ENCODE measurements at regions not wholly inside any gene's neighbourhood (a gene's known extent, or its start where the extent isn't known, plus 50 kb on each side); places are given as distances from the start of the nearest gene placed in this dataset.
"Not testable (repeated sequence)": the region's sequence is repeated elsewhere in the genome, so short reads cannot be mapped to it uniquely, and the experiment has no call there.

DNA sequence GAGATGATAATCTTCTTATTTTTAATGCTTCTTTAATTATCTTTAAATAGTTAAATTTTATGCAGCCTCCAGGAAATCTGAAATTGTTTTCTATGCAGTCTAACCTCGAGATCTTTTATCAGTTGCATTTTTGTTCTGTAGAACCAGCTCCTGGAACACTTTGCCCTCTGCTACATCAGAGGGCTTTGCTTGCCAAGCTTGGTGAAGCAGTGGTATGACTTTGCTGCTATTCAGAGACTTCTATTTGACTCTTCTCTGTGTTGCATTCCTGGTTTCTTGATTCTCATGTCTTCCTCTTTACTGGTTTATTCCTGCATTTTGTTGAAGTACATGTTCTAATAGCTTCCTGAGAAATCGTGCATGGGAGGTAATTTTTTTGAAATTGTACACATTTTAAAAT lies 163.7 kb upstream of the TMEM229A start:
- 58% methylated on average over 2 of the region's 2 CpGs for WGBS
- Histone ChIP-seq H3K9me3 (ENCODE audit: control insufficient read depth in 2 of 2, insufficient read depth in 1 of 2, low read length in 1 of 2) (no peaks in the 10 kb centered on the region), H3K27ac (ENCODE audit: low read depth in 1 of 2, low read length in 1 of 2) (no peak overlapping the region), H3K4me3 (ENCODE audit: low read length in 2 of 2) (no peak overlapping the region), H3K4me1 (ENCODE audit: control insufficient read depth in 2 of 2, insufficient read depth in 2 of 2, low read length in 2 of 2) (no peaks in the 10 kb centered on the region), H3K36me3 (ENCODE audit: control insufficient read depth in 2 of 2, insufficient read depth in 2 of 2, low read length in 1 of 2) (no peaks in the 10 kb centered on the region), H3K27me3 (ENCODE audit: control insufficient read depth in 2 of 2, insufficient read depth in 1 of 2, low read length in 1 of 2) (no peaks in the 10 kb centered on the region)
- no peak for DNase-seq (ENCODE audit: low read depth in 6 of 9, low spot score in 9 of 9)

DNA sequence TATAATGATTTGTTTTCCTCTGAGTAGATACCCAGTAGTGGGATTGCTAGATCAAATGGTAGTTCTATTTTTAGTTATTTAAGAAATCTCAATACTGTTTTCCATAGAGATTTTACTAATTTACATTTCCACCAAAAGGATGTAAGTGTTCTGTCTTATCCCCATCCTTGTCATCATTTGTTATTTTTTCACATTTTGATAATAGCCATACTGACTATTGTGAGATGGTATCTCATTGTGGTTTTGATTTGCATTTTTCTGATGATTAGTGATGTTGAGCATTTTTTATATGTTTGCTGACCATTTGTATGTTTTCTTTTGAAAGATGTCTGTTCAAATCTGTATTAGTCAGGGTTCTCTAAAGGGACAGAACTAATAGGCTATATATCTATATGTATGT lies 160.0 kb upstream of the TMEM229A start:
- Histone ChIP-seq H3K4me1 (ENCODE audit: control insufficient read depth in 2 of 2, insufficient read depth in 2 of 2, low read length in 2 of 2) (no peaks in the 10 kb centered on the region), H3K9me3 (ENCODE audit: control insufficient read depth in 2 of 2, insufficient read depth in 1 of 2, low read length in 1 of 2) (no peaks in the 10 kb centered on the region), H3K27me3 (ENCODE audit: control insufficient read depth in 2 of 2, insufficient read depth in 1 of 2, low read length in 1 of 2) (no peaks in the 10 kb centered on the region), H3K27ac (ENCODE audit: low read depth in 1 of 2, low read length in 1 of 2) (no peak overlapping the region), H3K4me3 (ENCODE audit: low read length in 2 of 2) (no peak overlapping the region), H3K36me3 (ENCODE audit: control insufficient read depth in 2 of 2, insufficient read depth in 2 of 2, low read length in 1 of 2) (no peaks in the 10 kb centered on the region)
- no peak for DNase-seq (ENCODE audit: low read depth in 6 of 9, low spot score in 9 of 9)

DNA sequence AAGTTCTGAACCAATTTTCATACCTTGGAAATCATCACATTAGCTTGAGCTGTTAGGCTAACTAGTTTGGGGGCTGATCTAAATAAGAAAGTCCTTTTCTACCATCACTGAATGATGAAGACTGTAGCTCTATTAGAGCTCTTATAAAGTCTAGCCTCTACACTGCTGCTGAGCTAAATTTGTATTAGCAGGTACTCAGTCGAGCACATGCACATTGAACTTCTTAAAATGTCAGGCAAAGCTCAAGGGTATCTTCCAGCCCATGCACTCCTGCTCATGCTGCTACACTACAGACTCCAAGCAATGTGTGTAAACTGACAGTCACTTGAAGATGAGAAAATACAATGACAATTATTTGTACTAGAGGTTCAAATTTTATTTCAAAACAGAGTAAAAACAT lies 158.8 kb upstream of the TMEM229A start:
- Histone ChIP-seq H3K36me3 (ENCODE audit: control insufficient read depth in 2 of 2, insufficient read depth in 2 of 2, low read length in 1 of 2) (no peaks in the 10 kb centered on the region), H3K27me3 (ENCODE audit: control insufficient read depth in 2 of 2, insufficient read depth in 1 of 2, low read length in 1 of 2) (no peaks in the 10 kb centered on the region), H3K4me1 (ENCODE audit: control insufficient read depth in 2 of 2, insufficient read depth in 2 of 2, low read length in 2 of 2) (no peaks in the 10 kb centered on the region), H3K9me3 (ENCODE audit: control insufficient read depth in 2 of 2, insufficient read depth in 1 of 2, low read length in 1 of 2) (no peaks in the 10 kb centered on the region), H3K27ac (ENCODE audit: low read depth in 1 of 2, low read length in 1 of 2) (no peak overlapping the region), H3K4me3 (ENCODE audit: low read length in 2 of 2) (no peak overlapping the region)
- 79% methylated on average over 1 of the region's 1 CpG for WGBS
- no peak for DNase-seq (ENCODE audit: low read depth in 6 of 9, low spot score in 9 of 9)

DNA sequence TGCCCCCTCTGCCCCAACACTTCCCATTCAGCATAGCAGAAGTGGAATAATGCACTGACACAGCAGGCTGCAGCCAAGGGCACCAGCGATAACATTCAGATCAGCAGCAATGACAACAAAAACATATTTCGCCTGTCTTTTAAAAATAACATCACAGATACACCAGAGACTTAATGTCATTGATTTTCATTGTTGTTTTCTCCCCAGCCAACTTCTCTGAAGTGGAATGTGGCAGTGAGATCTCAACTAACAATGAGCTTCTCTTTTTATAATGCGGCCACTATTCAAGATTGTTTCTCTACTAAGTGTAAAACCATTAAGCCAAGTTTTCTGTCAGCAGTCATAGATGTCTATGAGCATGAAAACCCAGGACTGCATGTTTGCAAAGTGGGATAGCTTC lies 158.2 kb upstream of the TMEM229A start:
- 85% methylated on average over 3 of the region's 3 CpGs for WGBS
- H3K36me3 ChIP-seq (ENCODE audit: control insufficient read depth in 2 of 2, insufficient read depth in 2 of 2, low read length in 1 of 2): no peaks in the 10 kb centered on the region
- no peaks in the 10 kb centered on the region for H3K27me3 ChIP-seq (ENCODE audit: control insufficient read depth in 2 of 2, insufficient read depth in 1 of 2, low read length in 1 of 2)
- DNase-seq (ENCODE audit: low read depth in 6 of 9, low spot score in 9 of 9): no peak
- H3K4me3 ChIP-seq (ENCODE audit: low read length in 2 of 2): no peak overlapping the region
- no peaks in the 10 kb centered on the region for H3K4me1 ChIP-seq (ENCODE audit: control insufficient read depth in 2 of 2, insufficient read depth in 2 of 2, low read length in 2 of 2)
- no peaks in the 10 kb centered on the region for H3K9me3 ChIP-seq (ENCODE audit: control insufficient read depth in 2 of 2, insufficient read depth in 1 of 2, low read length in 1 of 2)
- no peak overlapping the region for H3K27ac ChIP-seq (ENCODE audit: low read depth in 1 of 2, low read length in 1 of 2)

DNA sequence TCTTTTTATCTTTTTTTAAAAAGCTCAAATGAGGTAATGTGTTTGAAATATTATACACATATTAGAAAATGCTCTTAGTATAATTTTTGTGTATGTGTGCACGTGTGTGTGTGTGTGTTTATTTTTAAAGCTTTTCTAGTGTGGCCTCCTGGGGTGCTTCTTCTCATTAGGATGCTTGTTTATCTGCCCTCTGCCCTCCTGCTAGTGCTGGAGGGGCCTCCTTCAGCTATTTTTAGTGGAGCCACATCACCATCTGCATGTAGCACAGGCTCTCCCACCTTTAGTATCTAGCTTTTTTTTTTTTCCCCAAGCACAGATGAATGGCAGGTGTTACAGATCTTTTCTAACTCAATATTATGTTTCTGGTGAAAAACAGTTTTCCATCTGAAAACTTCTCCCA lies 155.7 kb upstream of the TMEM229A start:
- no peak overlapping the region for H3K4me3 ChIP-seq (ENCODE audit: low read length in 2 of 2)
- H3K9me3 ChIP-seq (ENCODE audit: control insufficient read depth in 2 of 2, insufficient read depth in 1 of 2, low read length in 1 of 2): no peaks in the 10 kb centered on the region
- no peak for DNase-seq (ENCODE audit: low read depth in 6 of 9, low spot score in 9 of 9)
- WGBS: 8% methylated on average over 1 of the region's 1 CpG
- H3K27me3 ChIP-seq (ENCODE audit: control insufficient read depth in 2 of 2, insufficient read depth in 1 of 2, low read length in 1 of 2): no peaks in the 10 kb centered on the region
- H3K4me1 ChIP-seq (ENCODE audit: control insufficient read depth in 2 of 2, insufficient read depth in 2 of 2, low read length in 2 of 2): no peaks in the 10 kb centered on the region
- H3K36me3 ChIP-seq (ENCODE audit: control insufficient read depth in 2 of 2, insufficient read depth in 2 of 2, low read length in 1 of 2): no peaks in the 10 kb centered on the region
- H3K27ac ChIP-seq (ENCODE audit: low read depth in 1 of 2, low read length in 1 of 2): no peak overlapping the region

DNA sequence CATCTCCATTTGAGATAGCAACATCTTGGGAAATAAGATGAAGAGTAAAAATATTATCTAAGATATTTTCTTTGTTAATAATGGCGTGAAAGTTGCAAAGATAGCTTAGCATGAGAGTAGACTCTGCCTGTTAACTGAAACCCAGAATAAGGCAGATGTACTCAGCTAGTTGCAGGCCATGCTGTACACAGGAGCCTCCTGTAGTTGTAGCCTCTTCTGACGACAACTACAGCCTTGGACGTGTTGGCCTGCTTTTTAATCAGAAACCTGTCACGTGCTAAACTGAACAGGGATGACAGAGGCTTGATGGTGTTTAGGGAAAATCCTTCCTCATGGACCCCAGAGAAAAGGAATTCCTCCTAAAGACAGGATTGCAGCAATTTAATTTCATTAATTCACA lies 155.1 kb upstream of the TMEM229A start:
- no peak for DNase-seq (ENCODE audit: low read depth in 6 of 9, low spot score in 9 of 9)
- no peaks in the 10 kb centered on the region for H3K9me3 ChIP-seq (ENCODE audit: control insufficient read depth in 2 of 2, insufficient read depth in 1 of 2, low read length in 1 of 2)
- H3K4me3 ChIP-seq (ENCODE audit: low read length in 2 of 2): no peak overlapping the region
- WGBS: 80% methylated on average over 4 of the region's 4 CpGs
- H3K4me1 ChIP-seq (ENCODE audit: control insufficient read depth in 2 of 2, insufficient read depth in 2 of 2, low read length in 2 of 2): no peaks in the 10 kb centered on the region
- H3K36me3 ChIP-seq (ENCODE audit: control insufficient read depth in 2 of 2, insufficient read depth in 2 of 2, low read length in 1 of 2): no peaks in the 10 kb centered on the region
- no peaks in the 10 kb centered on the region for H3K27me3 ChIP-seq (ENCODE audit: control insufficient read depth in 2 of 2, insufficient read depth in 1 of 2, low read length in 1 of 2)
- H3K27ac ChIP-seq (ENCODE audit: low read depth in 1 of 2, low read length in 1 of 2): no peak overlapping the region

DNA sequence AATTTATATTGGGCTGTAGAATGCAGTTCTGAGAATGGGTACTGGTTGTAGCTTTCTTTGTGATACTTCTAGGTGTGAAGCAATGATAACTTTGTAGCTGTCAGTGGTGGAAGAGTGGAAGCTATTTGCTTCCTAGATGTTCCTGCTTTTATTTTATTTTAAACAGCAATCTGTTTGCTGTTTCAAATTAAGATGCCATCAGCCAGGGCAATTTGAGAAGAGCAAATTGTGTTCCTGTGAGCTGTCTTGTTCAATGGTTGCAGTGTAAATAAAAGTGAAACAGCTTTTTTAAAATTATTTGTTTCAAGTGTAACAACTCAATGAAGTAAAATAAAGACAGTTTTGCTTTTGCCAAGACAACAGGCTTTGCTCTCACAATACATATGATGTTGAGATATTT lies 150.8 kb upstream of the TMEM229A start:
- DNase-seq (ENCODE audit: low read depth in 6 of 9, low spot score in 9 of 9): no peak
- no peaks in the 10 kb centered on the region for H3K27me3 ChIP-seq (ENCODE audit: control insufficient read depth in 2 of 2, insufficient read depth in 1 of 2, low read length in 1 of 2)
- no peak overlapping the region for H3K4me3 ChIP-seq (ENCODE audit: low read length in 2 of 2)
- H3K4me1 ChIP-seq (ENCODE audit: control insufficient read depth in 2 of 2, insufficient read depth in 2 of 2, low read length in 2 of 2): no peaks in the 10 kb centered on the region
- H3K9me3 ChIP-seq (ENCODE audit: control insufficient read depth in 2 of 2, insufficient read depth in 1 of 2, low read length in 1 of 2): no peaks in the 10 kb centered on the region
- H3K27ac ChIP-seq (ENCODE audit: low read depth in 1 of 2, low read length in 1 of 2): no peak overlapping the region
- no peaks in the 10 kb centered on the region for H3K36me3 ChIP-seq (ENCODE audit: control insufficient read depth in 2 of 2, insufficient read depth in 2 of 2, low read length in 1 of 2)

DNA sequence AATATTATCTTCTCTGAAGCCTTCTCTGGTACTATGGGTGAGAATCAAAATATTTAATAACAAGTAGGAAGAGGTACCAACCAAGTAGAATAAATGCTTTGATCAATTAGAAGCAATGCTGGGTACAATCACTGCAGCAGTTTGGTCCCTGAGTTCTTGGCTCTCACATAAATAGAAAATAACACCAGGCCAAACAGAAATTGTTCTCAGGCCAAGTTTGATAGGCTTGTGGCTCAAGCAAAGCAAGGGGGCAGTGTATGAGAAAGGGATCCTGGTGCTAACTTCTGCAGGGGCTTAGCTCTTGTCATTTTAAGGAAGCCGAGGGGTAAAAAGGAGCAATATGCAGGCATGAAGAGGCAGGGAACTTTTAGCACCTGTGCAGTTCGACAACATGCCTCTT lies 146.8 kb upstream of the TMEM229A start:
- Histone ChIP-seq H3K4me1 (ENCODE audit: control insufficient read depth in 2 of 2, insufficient read depth in 2 of 2, low read length in 2 of 2) (no peaks in the 10 kb centered on the region), H3K4me3 (ENCODE audit: low read length in 2 of 2) (no peak overlapping the region), H3K9me3 (ENCODE audit: control insufficient read depth in 2 of 2, insufficient read depth in 1 of 2, low read length in 1 of 2) (no peaks in the 10 kb centered on the region), H3K36me3 (ENCODE audit: control insufficient read depth in 2 of 2, insufficient read depth in 2 of 2, low read length in 1 of 2) (no peaks in the 10 kb centered on the region), H3K27me3 (ENCODE audit: control insufficient read depth in 2 of 2, insufficient read depth in 1 of 2, low read length in 1 of 2) (no peaks in the 10 kb centered on the region), H3K27ac (ENCODE audit: low read depth in 1 of 2, low read length in 1 of 2) (no peak overlapping the region)
- no peak for DNase-seq (ENCODE audit: low read depth in 6 of 9, low spot score in 9 of 9)
- 98% methylated on average over 2 of the region's 2 CpGs for WGBS

DNA sequence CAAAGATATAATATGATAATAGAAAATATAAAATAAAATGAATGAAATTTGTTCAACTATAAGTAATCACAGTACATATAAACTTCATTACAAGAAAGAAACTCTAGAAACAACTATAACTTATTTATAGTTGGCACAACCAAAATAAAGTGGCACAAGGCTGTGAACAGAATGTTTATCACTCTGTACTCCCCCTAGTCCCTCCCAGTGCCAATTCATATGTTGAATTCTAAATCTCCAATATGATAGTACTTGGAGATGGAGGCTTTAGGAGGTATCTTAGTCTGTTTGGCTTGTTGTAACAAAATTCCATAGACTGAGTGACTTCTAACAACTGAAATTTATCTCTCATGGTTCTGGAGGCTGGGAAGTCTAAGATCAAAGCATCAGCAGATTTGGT lies 145.0 kb upstream of the TMEM229A start:
- DNase-seq (ENCODE audit: low read depth in 6 of 9, low spot score in 9 of 9): no peak
- Histone ChIP-seq H3K36me3 (ENCODE audit: control insufficient read depth in 2 of 2, insufficient read depth in 2 of 2, low read length in 1 of 2) (no peaks in the 10 kb centered on the region), H3K27me3 (ENCODE audit: control insufficient read depth in 2 of 2, insufficient read depth in 1 of 2, low read length in 1 of 2) (no peaks in the 10 kb centered on the region), H3K9me3 (ENCODE audit: control insufficient read depth in 2 of 2, insufficient read depth in 1 of 2, low read length in 1 of 2) (no peaks in the 10 kb centered on the region), H3K27ac (ENCODE audit: low read depth in 1 of 2, low read length in 1 of 2) (no peak overlapping the region), H3K4me3 (ENCODE audit: low read length in 2 of 2) (no peak overlapping the region), H3K4me1 (ENCODE audit: control insufficient read depth in 2 of 2, insufficient read depth in 2 of 2, low read length in 2 of 2) (no peaks in the 10 kb centered on the region)

DNA sequence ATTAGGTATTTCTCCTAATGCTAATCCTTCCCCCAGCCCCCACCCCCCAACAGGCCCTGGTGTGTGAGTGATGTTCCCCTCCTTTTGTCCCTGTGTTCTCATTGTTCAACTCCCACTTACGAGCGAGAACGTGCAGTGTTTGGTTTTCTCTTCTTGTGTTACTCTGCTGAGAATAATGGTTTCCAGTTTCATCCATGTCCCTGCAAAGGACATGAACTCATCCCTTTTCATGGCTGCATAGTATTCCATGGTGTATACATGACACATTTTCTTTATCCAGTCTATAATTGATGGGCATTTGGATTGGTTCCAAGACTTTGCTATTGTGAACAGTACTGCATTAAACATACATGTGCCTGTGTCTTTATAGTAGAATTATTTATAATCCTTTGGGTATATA lies 138.9 kb upstream of the TMEM229A start:
- H3K27me3 ChIP-seq (ENCODE audit: control insufficient read depth in 2 of 2, insufficient read depth in 1 of 2, low read length in 1 of 2); H3K9me3 ChIP-seq (ENCODE audit: control insufficient read depth in 2 of 2, insufficient read depth in 1 of 2, low read length in 1 of 2); H3K4me1 ChIP-seq (ENCODE audit: control insufficient read depth in 2 of 2, insufficient read depth in 2 of 2, low read length in 2 of 2); H3K4me3 ChIP-seq (ENCODE audit: low read length in 2 of 2); DNase-seq (ENCODE audit: low read depth in 6 of 9, low spot score in 9 of 9); H3K36me3 ChIP-seq (ENCODE audit: control insufficient read depth in 2 of 2, insufficient read depth in 2 of 2, low read length in 1 of 2); H3K27ac ChIP-seq (ENCODE audit: low read depth in 1 of 2, low read length in 1 of 2): not testable (repeated sequence)
- 95% methylated on average over 3 of the region's 3 CpGs for WGBS

Measured in thymus (tissue), 11 donors.